HG02623 (cell line): ENCODE measurements at regions not wholly inside any gene's neighbourhood (a gene's known extent, or its start where the extent isn't known, plus 50 kb on each side); places are given as distances from the start of the nearest gene placed in this dataset.
A peak's percentile ranks its signal among the peaks of the same experiment; 100 is the strongest.

Experiments
- ATAC-seq: cut with Tn5 transposase; IDR thresholded peaks from one replicate; pipeline ENCODE4 v1.9.1; 2021; ENCODE audit warnings: moderate library complexity; ENCODE audit not compliant: unreplicated experiment

DNA sequence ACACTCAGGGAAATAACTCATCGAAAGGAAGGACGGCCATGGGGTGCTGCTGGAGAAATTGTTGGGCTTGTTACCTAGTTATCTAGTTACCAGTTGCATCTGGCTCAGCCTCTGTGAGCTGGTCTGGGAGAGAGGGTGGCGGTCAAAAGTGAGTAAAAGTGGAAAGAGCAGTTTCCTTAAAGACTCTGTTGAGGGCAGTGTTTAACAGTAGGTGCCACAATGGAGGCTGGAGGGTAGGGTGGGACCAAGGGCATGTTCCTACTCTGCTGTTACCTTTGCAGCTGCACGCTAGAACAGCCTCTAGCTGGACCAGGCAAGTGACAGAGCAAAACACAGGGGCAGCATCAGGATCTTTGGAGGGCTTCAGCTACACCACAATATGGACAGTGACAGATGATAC, 228.8 kb upstream of the STARD13 start:
- no peak for ATAC-seq

DNA sequence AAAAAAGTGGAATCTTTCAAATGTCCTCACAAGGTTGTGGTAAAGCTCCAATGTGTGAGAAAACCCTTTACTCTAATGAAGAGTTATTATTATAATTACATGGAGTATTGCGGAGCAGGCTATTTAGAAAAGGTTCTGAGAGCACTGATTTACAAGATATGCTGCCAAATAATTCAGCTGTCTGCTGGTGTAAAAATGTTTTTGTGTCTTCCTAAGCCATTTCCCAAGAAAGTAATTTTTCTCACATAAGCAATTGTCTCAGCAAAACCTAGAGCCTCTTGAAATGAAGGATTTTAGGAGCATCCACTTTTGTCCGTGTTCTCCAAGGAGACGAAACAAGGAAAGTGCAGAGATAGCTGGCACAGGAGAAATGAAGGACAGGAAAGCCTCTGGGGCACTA, 229.6 kb upstream of the STARD13 start:
- ATAC-seq = no peak

DNA sequence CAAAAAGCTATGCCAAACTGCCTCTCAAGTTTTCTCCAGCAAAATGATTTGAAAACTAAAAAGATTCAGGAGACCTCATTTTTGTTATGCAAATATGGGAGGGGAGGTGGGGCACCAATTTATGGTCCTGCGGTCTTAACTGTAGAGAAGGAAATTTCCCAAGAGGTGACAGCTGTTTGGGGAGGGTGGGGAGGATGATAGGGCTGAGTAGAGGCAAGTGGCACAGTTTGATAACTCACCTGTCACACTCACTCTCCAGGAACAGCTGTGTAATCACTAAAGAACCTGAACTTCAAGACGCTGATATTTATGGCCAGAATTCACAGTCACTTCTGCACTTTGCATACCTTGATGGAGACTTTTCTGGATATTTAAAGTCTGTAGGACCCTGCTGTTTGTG, 232.9 kb upstream of the STARD13 start:
- ATAC-seq = no peak

DNA sequence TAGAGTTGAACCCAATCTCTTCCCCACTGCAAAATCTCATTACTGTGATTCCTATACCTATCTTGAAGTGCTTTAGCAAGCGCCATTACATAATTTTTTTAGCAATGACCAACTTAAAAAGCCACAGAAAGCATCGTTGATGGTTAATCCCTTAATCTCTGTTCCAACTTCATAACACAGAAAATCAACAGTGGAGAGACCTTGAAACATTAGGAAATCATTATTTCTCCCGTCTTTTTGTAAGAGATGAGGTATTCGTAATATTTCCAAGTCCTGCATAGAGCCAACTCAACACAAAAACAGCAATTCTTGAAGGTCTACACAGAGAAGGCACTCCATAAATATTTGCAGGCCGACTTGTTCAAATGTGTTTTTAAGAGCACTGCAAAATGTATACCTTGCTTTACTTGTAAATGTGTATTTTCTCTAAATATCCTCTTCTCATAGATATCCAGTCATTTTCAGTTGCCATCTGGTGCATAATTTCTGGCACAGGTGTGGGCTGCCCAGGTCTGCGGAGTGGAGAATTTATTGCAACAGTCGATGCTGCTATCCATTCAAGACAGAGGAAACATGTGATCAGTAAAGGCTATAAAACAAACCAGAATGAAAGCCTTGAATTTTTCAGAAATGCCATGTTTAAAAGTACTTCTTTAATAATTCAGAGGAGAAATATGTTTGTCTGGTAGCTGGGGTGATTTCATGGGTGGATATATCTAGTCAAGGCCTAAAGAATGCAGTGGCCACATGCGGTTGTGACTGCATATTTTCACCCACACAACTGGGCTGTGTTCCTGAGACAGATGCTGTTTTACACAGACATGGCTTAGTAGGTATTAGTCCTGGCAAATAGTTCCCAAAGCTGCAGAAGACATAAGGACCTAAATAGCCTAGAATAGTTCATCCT, 234.3 kb upstream of the STARD13 start:
- ATAC-seq = no peak

DNA sequence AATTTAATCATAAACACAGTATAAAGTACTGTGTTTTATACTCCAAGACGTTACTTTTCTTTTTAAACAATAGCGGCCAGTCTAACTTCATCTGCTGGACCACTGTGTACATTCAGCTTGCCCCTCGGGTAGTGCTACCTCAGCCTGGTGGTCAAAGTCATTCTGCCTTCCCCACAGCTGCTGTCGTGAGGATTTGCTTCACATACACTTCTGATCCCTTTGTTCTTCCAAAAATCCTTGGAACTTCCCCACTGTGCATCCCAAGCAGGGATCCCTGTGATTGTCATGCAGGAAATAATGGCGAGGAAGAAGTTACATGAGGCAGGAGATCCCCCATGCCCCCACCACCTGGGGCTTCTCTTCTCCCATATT, 234.9 kb upstream of the STARD13 start:
- no peak for ATAC-seq

DNA sequence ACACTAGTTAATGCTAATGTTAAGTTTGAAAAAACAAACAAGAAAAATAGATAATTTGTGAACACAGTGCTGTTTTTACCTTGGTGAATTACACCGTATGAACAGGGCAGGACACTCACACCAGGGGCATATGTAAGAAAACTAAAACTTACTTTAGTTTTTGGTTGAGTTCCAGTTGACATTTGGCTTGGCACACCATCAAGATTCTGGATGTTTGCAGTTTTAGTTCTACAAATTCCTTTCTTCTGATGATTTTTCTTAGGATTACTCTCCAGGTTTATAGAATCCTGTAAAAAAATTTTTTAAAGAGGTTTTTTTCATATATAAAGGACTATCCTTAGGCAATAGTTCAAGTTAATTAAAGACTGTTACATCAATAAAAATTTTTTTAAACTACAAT, 238.5 kb upstream of the STARD13 start:
- ATAC-seq = no peak

DNA sequence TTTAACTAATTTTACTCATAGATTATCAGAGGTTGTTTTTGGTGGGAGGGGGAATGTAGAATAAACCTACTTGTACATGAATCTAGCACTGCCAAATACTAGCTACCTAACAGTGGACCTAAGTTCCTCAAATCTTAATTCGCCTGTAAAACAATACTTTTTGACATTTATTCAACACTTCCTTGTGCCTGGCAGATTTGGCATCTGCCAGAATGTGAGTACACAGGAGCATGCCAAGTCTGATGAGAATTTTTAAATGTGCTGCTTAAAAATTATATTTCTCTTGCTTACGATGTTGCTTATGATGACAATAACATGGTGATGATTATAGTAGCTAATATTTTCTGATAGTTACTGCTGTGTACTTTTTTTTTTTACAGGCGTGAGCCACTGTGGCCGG, 240.2 kb upstream of the STARD13 start:
- no peak for ATAC-seq

DNA sequence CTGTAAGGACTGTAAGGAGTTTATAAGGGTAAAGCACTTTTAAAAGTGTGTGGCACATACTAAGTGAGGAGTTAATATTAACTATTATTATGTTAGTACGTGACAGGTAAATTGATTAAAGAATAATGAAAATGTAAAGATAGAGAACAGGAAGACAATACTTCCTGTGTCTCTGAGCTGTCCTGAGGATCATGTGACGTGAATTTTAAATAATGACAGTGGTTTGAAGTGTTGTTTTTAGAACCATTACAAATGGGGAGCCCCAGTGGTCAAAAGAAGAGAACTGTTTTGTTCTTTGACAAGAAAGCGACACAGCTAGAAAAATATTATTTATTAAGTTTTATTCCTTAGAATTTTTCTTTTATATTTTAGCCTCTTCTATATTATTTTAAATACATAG, 241.2 kb upstream of the STARD13 start:
- no peak for ATAC-seq

DNA sequence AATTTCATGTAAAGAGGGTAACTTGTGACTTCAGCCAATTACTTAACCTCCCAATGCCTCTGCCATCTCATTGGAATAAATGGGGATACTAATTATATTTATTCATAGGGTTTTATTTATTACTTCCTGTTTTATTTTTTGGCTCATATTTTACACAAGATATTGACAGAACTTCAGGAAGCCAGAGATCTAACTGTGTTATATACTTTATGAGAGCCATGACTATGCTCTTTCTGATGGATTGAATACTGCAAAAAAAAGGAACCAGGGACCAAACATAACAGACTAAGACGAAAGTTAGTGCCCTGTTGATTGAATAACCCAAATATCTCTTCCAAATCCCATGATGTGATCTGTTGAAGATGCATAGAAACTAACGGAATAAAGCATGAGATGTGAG, 243.3 kb upstream of the STARD13 start:
- ATAC-seq = no peak

DNA sequence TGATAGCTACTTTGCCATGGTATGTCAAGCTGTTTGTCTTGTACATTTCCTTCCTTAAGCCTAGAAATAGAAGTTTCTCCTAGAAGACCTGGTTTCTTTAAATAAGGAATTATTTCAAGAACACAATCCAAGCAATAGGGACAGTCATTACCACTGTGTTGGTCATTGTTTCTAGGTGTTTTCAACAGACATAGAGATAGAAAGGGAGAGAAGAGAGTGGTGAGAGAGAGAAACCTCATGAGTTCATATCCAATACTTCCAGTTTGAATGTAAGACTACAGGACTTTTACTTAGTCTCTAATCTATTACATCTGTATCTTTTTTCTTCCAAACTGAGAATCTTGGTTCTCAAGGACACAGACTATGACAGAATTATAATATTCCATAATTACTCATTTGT, 245.9 kb upstream of the STARD13 start:
- no peak for ATAC-seq

DNA sequence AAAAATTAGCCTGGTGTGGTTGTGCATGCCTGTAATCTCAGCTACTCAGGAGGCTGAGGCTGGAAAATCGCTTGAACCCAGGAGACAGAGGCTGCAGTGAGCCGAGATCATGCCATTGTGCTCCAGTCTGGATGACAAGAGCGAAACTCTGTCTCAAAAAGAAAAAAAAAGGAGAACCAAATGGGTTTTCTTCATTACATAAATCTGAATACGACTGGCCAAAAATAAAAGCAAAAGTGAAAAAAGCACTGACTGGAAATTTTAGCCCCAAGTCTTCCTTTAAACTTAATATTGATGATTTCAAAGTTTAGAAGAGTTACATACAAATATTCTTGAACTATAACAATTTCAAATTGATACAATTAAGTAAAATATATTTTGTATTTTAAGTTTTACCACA, 249.5 kb upstream of the STARD13 start:
- ATAC-seq = no peak

DNA sequence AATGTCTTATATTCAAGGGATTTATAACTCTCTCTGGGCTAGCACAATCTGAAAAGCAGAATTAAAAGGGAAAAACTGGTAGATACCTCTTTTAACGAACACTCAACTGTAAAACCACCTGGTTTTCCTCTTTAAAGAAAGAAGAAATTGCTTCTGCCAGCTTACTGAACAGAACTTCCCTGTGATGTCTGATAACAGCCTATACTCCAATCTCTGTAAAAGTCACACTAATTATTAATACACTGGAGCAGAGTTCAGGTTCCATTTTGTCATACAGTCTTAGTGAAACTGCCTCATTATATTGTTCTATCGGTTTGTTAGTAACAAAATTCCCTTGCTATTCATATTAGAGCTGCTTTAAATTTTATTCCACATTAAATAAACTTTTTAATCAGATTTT, 251.0 kb upstream of the STARD13 start:
- ATAC-seq = no peak

DNA sequence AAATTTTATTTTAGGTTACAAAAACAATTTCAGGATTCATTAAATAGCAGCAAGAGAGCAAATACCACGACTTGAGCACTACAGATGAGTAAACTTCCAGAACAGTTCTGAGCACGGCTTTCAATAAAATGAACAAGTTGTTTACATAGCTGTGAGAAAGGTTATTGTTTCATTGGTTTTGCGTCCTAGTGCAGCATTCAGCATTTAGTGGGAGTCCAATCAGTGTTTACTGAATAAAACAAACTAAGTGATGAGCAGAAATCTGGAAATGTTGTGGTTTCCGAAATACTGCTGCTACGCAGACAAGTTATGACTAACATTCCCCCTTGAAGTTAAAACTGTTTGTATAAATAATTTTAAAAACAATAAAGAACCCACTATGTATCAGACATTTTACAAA, 251.5 kb upstream of the STARD13 start:
- no peak for ATAC-seq

DNA sequence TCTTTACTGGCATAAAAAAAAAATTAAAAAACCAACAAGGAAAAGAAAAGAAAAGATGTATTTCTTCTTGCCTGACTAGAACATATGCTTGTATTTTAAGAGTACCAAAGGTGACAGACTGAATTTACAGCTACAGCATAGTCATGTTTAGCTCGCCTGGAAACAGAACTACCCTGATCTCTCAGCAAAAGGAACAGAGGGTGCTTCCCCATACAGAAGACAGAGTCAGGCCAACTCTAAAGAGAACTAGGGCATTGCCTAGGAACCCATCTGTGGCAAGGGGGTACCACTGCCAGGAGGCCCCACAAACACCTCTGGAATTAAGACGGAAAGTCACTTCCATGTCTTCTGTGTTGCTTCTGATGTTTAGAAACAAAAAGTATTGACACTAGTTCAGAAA, 252.1 kb upstream of the STARD13 start:
- ATAC-seq = no peak

DNA sequence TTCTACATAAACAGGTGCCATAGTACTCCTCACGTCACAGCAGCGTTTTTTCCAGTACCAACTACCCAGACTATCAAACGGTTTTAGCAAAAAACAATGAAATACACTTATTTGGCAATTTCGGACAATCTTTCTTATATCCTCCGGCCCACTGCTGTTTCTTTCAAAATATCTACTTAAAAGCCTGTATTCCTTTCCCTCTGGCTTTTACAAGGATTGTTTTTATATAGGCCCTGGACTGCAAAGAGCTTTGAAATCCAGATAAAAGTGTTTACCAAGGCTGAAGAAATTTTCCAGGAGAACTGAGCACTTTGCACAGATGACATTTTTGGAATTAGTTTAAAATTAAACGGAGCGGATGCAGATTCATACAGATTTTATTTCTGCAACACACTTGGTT, 255.9 kb upstream of the STARD13 start:
- no peak for ATAC-seq

DNA sequence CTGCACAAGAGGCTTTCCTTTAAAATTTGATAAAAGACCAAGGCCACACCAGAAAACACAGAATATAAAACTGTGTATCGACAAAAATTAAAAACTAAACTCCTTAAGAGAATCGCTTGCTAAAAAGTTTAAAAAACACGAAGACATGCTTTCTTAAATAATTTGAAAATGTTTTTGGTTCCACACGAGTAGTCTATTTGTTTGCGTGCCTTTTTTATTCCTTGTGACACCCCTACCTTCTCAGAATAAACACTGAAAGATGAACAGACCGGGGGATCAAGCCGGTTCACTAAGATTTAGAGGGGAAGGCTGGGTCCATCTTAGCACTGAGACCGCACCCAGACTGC, 256.4 kb upstream of the STARD13 start:
- no peak for ATAC-seq

DNA sequence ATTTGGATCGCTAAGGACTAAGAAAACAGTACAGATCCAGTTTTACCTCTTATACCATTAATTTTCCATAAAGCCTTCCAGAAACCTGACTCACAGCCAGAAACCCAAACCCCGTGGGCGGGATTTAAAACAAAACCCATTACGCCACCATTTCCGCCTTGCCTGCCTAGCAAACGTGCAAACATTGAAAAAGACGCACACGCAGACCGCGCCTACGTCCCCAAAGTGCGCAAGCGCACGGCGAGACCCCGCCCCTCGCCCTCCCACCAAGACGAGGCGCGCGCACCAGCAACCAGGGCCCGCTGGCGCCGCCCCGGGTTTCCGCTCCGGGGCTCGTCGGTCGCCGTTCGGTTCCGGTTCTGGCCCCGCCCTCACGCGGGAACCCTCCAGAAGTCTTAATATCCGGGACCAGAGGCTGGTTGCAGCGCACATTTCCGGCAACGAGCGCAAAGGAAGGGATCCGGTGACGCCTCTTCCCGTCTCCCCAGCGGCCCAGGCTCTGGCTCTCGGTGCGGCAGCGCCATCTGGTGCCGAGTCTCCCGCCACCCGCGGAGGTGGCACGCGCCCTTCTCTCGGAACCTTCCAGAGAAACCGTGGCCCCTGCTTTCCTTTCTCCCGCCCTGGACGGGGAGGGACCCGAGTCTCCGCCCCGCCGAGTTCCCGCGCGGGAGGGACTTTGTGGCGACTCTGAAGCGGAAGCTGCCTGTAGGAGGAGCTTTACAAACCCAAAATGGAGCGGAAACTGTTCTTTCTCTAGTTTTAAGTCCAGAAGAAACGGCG, 256.9 kb upstream of the STARD13 start:
- ATAC-seq = peak; percentile 81

DNA sequence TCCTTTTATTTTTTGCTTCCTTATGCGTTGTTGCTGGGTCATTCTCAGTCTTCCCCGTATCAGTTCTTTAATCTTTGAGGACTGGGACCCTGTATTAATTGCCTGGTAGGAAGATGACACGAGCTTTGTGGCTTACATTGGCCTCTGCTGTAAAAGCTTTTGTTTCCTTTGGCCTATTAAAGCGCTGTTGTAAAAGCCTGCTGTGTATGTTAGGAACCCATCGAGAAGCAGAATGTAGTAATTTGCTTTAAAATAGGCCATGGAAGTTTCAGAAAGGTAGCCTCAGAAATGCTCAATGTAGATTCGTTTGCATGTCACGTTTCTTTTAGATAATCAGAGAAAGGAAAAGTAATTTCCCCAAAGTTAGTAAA, 257.5 kb upstream of the STARD13 start:
- ATAC-seq = peak; percentile 4

DNA sequence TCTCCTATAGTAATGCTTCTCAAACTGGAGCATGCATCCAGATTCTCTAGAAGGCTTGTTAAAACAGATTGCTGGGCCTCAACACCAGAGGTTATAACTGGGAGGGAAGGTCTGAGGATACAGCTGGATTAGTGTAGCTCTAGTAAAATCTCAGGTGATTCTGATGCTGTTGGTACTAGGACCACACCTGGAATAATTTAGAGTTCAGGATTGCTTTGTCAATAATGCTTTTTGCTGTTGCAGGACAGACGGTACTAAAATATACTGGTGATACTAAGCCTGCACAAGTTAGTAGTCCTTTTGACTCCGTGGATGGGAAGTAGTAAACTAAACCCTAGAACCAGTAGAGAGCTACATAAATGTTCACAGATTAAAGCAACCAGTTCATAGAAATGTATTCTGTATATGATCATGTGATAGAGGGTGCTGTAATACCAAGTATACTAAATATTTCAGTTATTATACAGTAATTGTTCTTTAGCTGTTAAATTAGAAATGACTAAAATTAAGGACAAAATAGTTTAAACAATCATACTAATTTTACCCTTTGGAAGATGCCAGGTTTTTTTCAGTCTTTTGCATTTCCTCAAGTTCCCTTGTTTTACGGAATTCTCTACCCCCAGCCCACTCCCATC, 258.2 kb upstream of the STARD13 start:
- no peak for ATAC-seq

DNA sequence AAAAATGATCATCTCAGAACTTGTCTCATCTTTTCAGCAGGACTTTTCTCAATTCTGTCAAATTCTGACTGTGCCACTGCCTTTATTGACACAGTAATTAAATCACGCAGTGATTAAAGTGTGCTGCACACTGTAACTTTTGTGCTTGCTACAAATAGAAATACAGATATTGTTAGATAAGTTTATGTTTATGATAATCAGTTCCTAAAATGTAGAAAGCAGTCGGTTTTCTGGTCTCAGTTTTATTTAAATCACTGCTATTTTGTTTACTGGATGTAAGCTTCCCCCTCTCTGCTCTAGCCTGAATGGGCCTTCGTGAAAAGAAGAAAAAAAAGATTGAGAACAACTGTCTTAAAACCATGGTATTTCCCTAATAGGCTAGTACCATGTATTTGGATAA, 258.8 kb upstream of the STARD13 start:
- ATAC-seq = no peak

DNA sequence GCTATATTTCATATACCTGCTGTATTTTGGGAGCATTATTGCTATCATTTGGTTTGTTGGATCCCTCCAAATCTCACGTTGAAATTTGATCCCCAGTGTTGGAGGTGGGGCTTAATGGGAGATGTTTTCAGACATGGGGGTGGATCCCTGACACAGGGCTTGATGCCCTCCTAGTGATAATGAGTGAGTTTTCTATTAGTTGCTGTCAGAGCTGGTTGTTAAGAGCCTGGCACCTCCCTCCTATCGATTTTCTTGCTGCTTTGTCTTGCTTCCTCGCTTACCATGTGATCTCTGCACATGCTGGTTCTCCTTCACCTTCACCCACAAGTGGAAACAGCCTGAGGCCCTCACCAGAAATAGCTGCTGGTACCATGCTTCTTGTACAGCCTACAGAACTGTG, 259.9 kb upstream of the STARD13 start:
- ATAC-seq = no peak

DNA sequence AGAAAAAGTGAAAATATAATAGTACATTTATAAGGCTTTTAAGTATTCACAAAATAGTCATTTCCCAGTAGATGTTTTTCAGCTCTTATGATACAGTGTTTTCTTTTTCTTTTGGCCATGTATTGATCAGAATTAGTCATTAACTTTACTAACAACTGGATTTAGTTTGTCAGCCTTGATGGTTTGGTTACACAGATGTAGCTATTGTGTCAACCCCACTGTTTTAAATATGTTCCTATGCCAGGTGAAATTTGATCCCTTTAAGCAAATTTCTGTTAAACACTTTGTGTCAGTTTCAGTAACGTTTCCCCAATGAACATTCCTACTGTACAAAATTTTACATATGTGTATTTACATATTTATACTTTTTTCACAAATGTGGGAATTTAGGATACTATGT, 261.5 kb upstream of the STARD13 start:
- ATAC-seq = no peak
